T-cell (primary cell): ENCODE measurements at regions not wholly inside any gene's neighbourhood (a gene's known extent, or its start where the extent isn't known, plus 50 kb on each side); places are given as distances from the start of the nearest gene placed in this dataset.

Source experiments
- ATAC-seq, 4 experiments: fragments of 200-7000 bp in 3 of 4; fragments of 150-1000 bp in 1 of 4; cut with Tn5 transposase; replicated peaks in 1 of 4; 1 replicate in 3 of 4; 2 replicates in 1 of 4; pipeline ENCODE4 v1.10.0; 2021; ENCODE audit warnings: moderate library complexity in 3 of 4, mild to moderate bottlenecking in 2 of 4, moderate number of reproducible peaks in 1 of 4
- CTCF ChIA-PET, 2 donors: fragments of 300-600 bp; sonication (Branson Sonifier 250); formaldehyde crosslinking; loops; one replicate each; lab custom pipeline; 2022; ENCODE audit warnings: antibody characterized with exemption in 2 of 2; lab: Charles Lee
- POLR2A ChIA-PET, 2 donors: fragments of 300-600 bp; sonication (Branson Sonifier 250); formaldehyde crosslinking; loops; one replicate each; lab custom pipeline; 2022; ENCODE audit warnings: antibody characterized with exemption in 2 of 2; lab: Charles Lee
- DNase-seq, 35 experiments: peaks; one replicate each; pipeline versions ENCODE4 v3.0.0 to v3.0.0-alpha.2; 2013 to 2023
- H3K27ac ChIP-seq: one replicate; pipeline ENCODE4 v1.5.1; 2013; ENCODE audit warnings: low read length
- H3K27me3 ChIP-seq, 2 experiments: replicated peaks in 1 of 2; 1 replicate in 1 of 2; 2 replicates in 1 of 2; pipeline versions ENCODE4 v1.6.1 to v1.7.0; 2013; ENCODE audit warnings: low read length in 1 of 2, mixed read lengths in 1 of 2; ENCODE audit not compliant: control insufficient read depth in 2 of 2, insufficient read depth in 2 of 2; ENCODE audit errors: extremely low read depth in 1 of 2
- H3K36me3 ChIP-seq, 2 donors: 1 replicate in 1 of 2; 2 replicates in 1 of 2; pipeline versions ENCODE4 v1.6.1 to v1.7.0; 2013; ENCODE audit warnings: low read length in 1 of 2; ENCODE audit not compliant: control insufficient read depth in 2 of 2, insufficient read depth in 1 of 2; ENCODE audit errors: extremely low read depth in 1 of 2
- H3K4me1 ChIP-seq, 2 experiments: 1 replicate in 1 of 2; 2 replicates in 1 of 2; pipeline versions ENCODE4 v1.6.1 to v1.7.0; 2013; ENCODE audit warnings: low read length in 2 of 2, mixed read lengths in 1 of 2; ENCODE audit not compliant: insufficient read depth in 2 of 2, control insufficient read depth in 1 of 2; ENCODE audit errors: extremely low read depth in 1 of 2
- H3K4me3 ChIP-seq, 2 donors: 1 replicate in 1 of 2; 2 replicates in 1 of 2; pipeline versions ENCODE4 v1.5.1 to v1.7.0; 2013; ENCODE audit warnings: mild to moderate bottlenecking in 2 of 2, low read length in 1 of 2, moderate library complexity in 1 of 2; ENCODE audit not compliant: control insufficient read depth in 1 of 2; ENCODE audit errors: extremely low read depth in 1 of 2
- H3K9me3 ChIP-seq: 2 replicates; pipeline ENCODE4 v1.7.0; 2013
- H3K27ac Mint-ChIP-seq, 2 donors: one replicate each; pipeline ENCODE4 v1.8.0; 2020 to 2021; ENCODE audit warnings: mild to moderate bottlenecking in 2 of 2, mixed read lengths in 2 of 2
- H3K27me3 Mint-ChIP-seq, 2 donors: one replicate each; pipeline ENCODE4 v1.8.0; 2021 to 2022; ENCODE audit warnings: mixed read lengths in 2 of 2
- H3K36me3 Mint-ChIP-seq: one replicate; pipeline ENCODE4 v1.8.0; 2021; ENCODE audit warnings: mixed read lengths
- H3K4me1 Mint-ChIP-seq, 3 donors: one replicate each; pipeline ENCODE4 v1.8.0; 2020 to 2022; ENCODE audit warnings: mixed read lengths in 3 of 3, mild to moderate bottlenecking in 1 of 3
- H3K4me3 Mint-ChIP-seq, 3 donors: one replicate each; pipeline ENCODE4 v1.8.0; 2020 to 2022; ENCODE audit warnings: mild to moderate bottlenecking in 3 of 3, mixed read lengths in 3 of 3, moderate library complexity in 3 of 3
- H3K9me3 Mint-ChIP-seq, 3 donors: one replicate each; pipeline ENCODE4 v1.8.0; 2020 to 2022; ENCODE audit warnings: mixed read lengths in 3 of 3
- WGBS: methylation state at CpG from one replicate; pipeline ENCODE4 v1.1.5; 2013; ENCODE audit warnings: missing lambda C conversion rate; ENCODE audit not compliant: insufficient coverage; 5-methylcytosine and 5-hydroxymethylcytosine counted together

DNA sequence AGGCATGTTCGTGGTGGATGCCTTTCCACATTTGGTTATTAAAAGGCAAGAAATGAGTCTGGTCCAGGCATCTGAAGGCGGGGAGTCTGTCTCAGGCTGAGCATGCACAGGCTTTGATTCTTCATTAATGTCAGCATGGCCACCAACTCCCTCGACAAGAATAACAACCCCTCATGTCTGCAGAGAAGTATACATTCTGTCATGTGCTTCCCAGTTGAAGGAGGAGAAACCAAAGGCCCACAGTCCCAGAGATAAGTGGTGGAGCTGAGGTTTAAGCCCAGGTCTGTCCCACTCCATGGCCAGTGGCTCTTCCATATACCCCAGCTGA, 61.6 kb upstream of the LAPTM5 start:
- no CpG with 5 or more reads among the region's 3 CpGs for WGBS
- peaks cover 11 to 14% (median 12%) of the 10 kb centered on the region in 3 donors for H3K4me1 Mint-ChIP-seq
- H3K36me3 Mint-ChIP-seq, result no peaks in the 10 kb centered on the region
- no peaks in the 10 kb centered on the region for H3K9me3 Mint-ChIP-seq
- Histone ChIP-seq H3K4me1 (peaks cover 0 to 13% of the 10 kb centered on the region in 2 experiments), H3K36me3 (no peaks in the 10 kb centered on the region), H3K9me3 (no peaks in the 10 kb centered on the region), H3K27ac (no peak overlapping the region), H3K27me3 (peaks cover 3 to 76% of the 10 kb centered on the region in 2 experiments), H3K4me3 (no peak overlapping the region)
- CTCF ChIA-PET, result no interaction called here
- no peak overlapping the region for H3K27ac Mint-ChIP-seq
- peaks cover 42 to 65% of the 10 kb centered on the region in 2 donors for H3K27me3 Mint-ChIP-seq
- H3K4me3 Mint-ChIP-seq, result no peak overlapping the region
- ATAC-seq (no peak), DNase-seq (no peak)
- POLR2A ChIA-PET, result no interaction called here

GRCh38 chr1:30818568-30819243, 61.1 kb upstream of the LAPTM5 start:
- H3K36me3 Mint-ChIP-seq, result no peaks in the 10 kb centered on the region
- peaks cover 6 to 9% (median 7%) of the 10 kb centered on the region in 3 donors for H3K4me1 Mint-ChIP-seq
- no peak overlapping the region for H3K4me3 ChIP-seq
- ATAC-seq (no peak), DNase-seq (no peak)
- peaks cover 37 to 60% of the 10 kb centered on the region in 2 donors for H3K27me3 Mint-ChIP-seq
- H3K27ac Mint-ChIP-seq, result no peak overlapping the region
- WGBS, result 52% methylated on average over 4 of the region's 10 CpGs
- POLR2A ChIA-PET, result no interaction called here
- no peaks in the 10 kb centered on the region for H3K9me3 ChIP-seq
- no peaks in the 10 kb centered on the region for H3K9me3 Mint-ChIP-seq
- no peaks in the 10 kb centered on the region for H3K36me3 ChIP-seq
- H3K4me3 Mint-ChIP-seq, result no peak overlapping the region
- H3K27ac ChIP-seq, result no peak overlapping the region
- peaks cover 0 to 8% of the 10 kb centered on the region in 2 experiments for H3K4me1 ChIP-seq
- peaks cover 3 to 76% of the 10 kb centered on the region in 2 experiments for H3K27me3 ChIP-seq
- CTCF ChIA-PET, result no interaction called here

GRCh38 chr1:30817548-30817947, 60.0 kb upstream of the LAPTM5 start:
- H3K36me3 Mint-ChIP-seq, result no peaks in the 10 kb centered on the region
- Histone ChIP-seq H3K36me3 (no peaks in the 10 kb centered on the region), H3K4me3 (no peak overlapping the region), H3K27me3 (peaks cover 3 to 70% of the 10 kb centered on the region in 2 experiments), H3K27ac (no peak overlapping the region), H3K9me3 (no peaks in the 10 kb centered on the region), H3K4me1 (no peaks in the 10 kb centered on the region)
- no peaks in the 10 kb centered on the region for H3K9me3 Mint-ChIP-seq
- WGBS, result 70% methylated on average over 2 of the region's 3 CpGs
- H3K27ac Mint-ChIP-seq, result no peak overlapping the region
- DNase-seq (no peak), ATAC-seq (no peak)
- ChIA-PET POLR2A (no interaction called here), CTCF (interaction anchor here in 1 of 2 donors (0.6 kb wide), 1 partner anchor 90 kb away, joined by 3 read pairs; no protein-coding TSS in a partner anchor)
- H3K4me3 Mint-ChIP-seq, result no peak overlapping the region
- H3K4me1 Mint-ChIP-seq, result no peaks in the 10 kb centered on the region
- peaks cover 32 to 51% of the 10 kb centered on the region in 2 donors for H3K27me3 Mint-ChIP-seq

DNA sequence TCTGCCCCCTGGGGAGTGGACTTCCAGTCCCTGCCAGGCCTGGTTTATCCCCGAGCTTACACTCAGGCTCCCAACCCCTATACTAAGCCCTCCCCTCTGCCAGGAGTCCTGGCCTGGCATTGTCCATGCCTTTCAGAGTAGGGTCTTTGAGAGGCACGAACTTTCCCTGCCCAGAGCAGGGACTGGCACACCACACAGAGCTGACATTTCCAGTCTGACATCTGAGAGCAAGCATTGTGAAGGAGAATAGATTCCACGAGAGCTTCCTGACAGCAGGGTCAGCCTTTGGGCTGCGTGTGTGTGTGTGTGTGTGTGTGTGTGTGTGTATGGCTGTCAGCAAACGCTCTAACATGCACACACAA, 59.5 kb upstream of the LAPTM5 start:
- Histone ChIP-seq H3K27me3 (peaks cover 3 to 66% of the 10 kb centered on the region in 2 experiments), H3K4me1 (no peaks in the 10 kb centered on the region), H3K27ac (no peak overlapping the region), H3K36me3 (no peaks in the 10 kb centered on the region), H3K4me3 (no peak overlapping the region), H3K9me3 (no peaks in the 10 kb centered on the region)
- peak overlapping the region in 1 of 2 donors; percentile 50 for H3K27ac Mint-ChIP-seq
- ATAC-seq (no peak), DNase-seq (no peak)
- peaks cover 31 to 49% of the 10 kb centered on the region in 2 donors for H3K27me3 Mint-ChIP-seq
- CTCF ChIA-PET, result no interaction called here
- no peaks in the 10 kb centered on the region for H3K9me3 Mint-ChIP-seq
- no peak overlapping the region for H3K4me3 Mint-ChIP-seq
- no peaks in the 10 kb centered on the region for H3K36me3 Mint-ChIP-seq
- no peaks in the 10 kb centered on the region for H3K4me1 Mint-ChIP-seq
- POLR2A ChIA-PET, result no interaction called here
- WGBS, result no CpG with 5 or more reads among the region's 5 CpGs

DNA sequence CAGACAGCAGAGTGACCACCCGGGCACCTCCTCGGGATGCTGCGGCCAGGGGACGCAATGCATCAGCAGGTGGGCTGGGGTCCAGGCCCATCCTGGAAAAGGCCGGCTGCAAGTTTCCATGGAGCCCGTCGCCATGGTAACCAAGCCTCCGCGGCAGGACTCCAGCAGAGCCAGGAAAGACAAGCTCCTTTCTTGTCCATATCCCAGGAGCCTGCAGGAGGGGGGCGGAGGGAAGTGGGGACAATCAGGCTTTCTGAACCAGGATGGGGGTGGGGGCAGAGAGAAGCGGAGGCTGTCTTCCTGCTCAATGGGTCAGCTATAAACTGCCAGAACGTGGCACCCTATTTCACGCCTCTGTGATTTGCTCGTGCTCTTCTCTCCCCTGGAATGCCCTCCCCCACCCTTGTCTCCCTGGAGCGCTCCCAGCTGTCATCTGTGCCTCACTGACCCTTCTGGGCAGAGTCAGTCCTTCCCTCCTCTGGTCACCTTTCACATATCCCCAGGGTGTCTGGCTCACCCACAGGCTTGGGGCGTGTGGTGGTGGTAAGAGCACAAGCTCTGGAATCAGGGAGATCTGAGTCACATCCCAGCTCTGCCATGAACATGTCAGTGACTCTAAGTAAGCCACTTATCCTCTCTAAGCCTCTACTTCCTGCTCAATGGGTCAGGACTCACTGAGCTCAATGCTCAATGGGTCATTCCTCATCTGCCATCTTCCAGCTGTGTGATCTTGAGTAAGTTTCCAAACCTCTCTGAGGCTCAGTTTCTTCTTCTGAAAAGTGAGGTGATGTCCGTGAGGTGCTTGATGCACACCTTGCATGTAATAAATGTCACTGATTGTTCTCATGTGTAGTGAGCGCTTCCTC, 58.9 kb upstream of the LAPTM5 start:
- 28% methylated on average over 6 of the region's 18 CpGs for WGBS
- H3K36me3 ChIP-seq, result no peaks in the 10 kb centered on the region
- no peaks in the 10 kb centered on the region for H3K9me3 ChIP-seq
- H3K27me3 ChIP-seq, result peaks cover 6 to 62% of the 10 kb centered on the region in 2 experiments
- ATAC-seq, result no peak
- no peaks in the 10 kb centered on the region for H3K4me1 ChIP-seq
- no peak overlapping the region for H3K4me3 ChIP-seq
- Mint-ChIP-seq H3K27ac (no peak overlapping the region), H3K4me1 (no peaks in the 10 kb centered on the region), H3K27me3 (peaks cover 25 to 43% of the 10 kb centered on the region in 2 donors), H3K4me3 (no peak overlapping the region), H3K36me3 (no peaks in the 10 kb centered on the region), H3K9me3 (no peaks in the 10 kb centered on the region)
- H3K27ac ChIP-seq, result no peak overlapping the region
- CTCF ChIA-PET, result no interaction called here
- DNase-seq, result no peak
- POLR2A ChIA-PET, result no interaction called here

DNA sequence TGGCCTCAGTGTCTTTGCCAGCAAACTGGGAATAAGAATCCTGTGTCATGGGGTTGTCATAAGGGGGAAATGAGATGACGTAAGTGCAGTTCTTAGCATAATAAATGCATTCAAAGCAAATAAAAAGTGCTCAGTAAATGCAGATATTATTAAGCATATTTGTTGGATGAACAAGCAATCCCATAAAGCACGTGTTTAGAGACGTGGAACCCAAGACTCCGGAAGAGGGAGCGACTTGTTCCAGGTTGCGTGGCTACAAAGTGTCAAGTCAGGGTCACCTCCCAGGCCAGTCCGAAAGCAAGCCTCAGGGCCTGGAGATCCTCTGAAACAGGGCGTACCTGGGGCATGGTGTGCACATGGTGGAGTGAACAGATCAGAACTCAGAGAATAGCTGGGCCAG, 58.0 kb upstream of the LAPTM5 start:
- no peak overlapping the region for H3K4me3 ChIP-seq
- ChIA-PET CTCF (no interaction called here), POLR2A (no interaction called here)
- no peaks in the 10 kb centered on the region for H3K36me3 ChIP-seq
- H3K4me3 Mint-ChIP-seq, result no peak overlapping the region
- DNase-seq, result no peak
- H3K9me3 ChIP-seq, result no peaks in the 10 kb centered on the region
- H3K27ac ChIP-seq, result no peak overlapping the region
- H3K4me1 ChIP-seq, result no peaks in the 10 kb centered on the region
- ATAC-seq, result no peak
- H3K27me3 ChIP-seq, result peaks cover 6 to 61% of the 10 kb centered on the region in 2 experiments
- peaks cover 28 to 39% of the 10 kb centered on the region in 2 donors for H3K27me3 Mint-ChIP-seq
- 82% methylated on average over 7 of the region's 8 CpGs for WGBS
- H3K4me1 Mint-ChIP-seq, result no peaks in the 10 kb centered on the region
- H3K36me3 Mint-ChIP-seq, result no peaks in the 10 kb centered on the region
- H3K27ac Mint-ChIP-seq, result no peak overlapping the region
- H3K9me3 Mint-ChIP-seq, result no peaks in the 10 kb centered on the region
